ENCODE measurements at regions not wholly inside any gene's neighbourhood (a gene's known extent, or its start where the extent isn't known, plus 50 kb on each side); places are given as distances from the start of the nearest gene placed in this dataset.

DNA sequence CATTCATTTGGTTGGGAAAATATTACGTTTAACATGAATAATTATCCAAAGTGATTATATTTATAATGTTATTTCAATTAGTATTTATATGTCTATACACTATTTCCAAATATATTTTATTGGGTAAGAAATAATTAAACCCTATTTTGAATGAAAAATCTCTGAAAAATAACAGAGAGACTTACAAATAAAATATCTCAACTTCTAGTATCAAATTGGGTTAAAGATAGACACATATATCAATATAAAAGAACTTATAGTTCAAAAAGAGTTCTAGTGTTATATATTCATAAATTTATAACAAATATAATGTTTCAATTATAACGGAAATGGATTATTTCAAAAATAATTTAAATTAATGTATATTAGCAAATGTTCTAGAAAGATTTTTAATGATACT lies 482.6 kb upstream of the PCDH20 start:
- TF ChIP-seq CTCF (IDR thresholded peaks at IDR 0.05), result no peak
- no peak for TF ChIP-seq POLR2A (IDR thresholded peaks at IDR 0.05; ENCODE audit: low read depth)

Measured in esophagus muscularis mucosa (tissue), 3 donors.